A673 (cell line): ENCODE measurements at regions not wholly inside any gene's neighbourhood (a gene's known extent, or its start where the extent isn't known, plus 50 kb on each side); places are given as distances from the start of the nearest gene placed in this dataset.

Source experiments
- BruUV-seq: library from RNA; stranded (reverse); fragments of 400-500 nt; replicated peaks from 2 replicates; lab custom pipeline; 2021; lab: Mats Ljungman, UMichigan
- CTCF ChIA-PET: fragments of 300-600 bp; sonication (Branson Sonifier 250); formaldehyde crosslinking; loops from one replicate; lab custom pipeline; 2022; ENCODE audit warnings: antibody characterized with exemption; lab: Charles Lee
- POLR2A ChIA-PET: fragments of 300-600 bp; sonication (Branson Sonifier 250); formaldehyde crosslinking; loops from one replicate; lab custom pipeline; 2022; ENCODE audit warnings: antibody characterized with exemption; ENCODE audit not compliant: low non-redundant PET; lab: Charles Lee
- DNase-seq: peaks from one replicate; pipeline ENCODE4 v3.0.0-alpha.2; 2015; ENCODE audit warnings: low spot score
- H3K27ac ChIP-seq: fragments of 200-600 bp; sonication (generic); 2 replicates; pipeline ENCODE4 v1.5.1; 2016; ENCODE audit warnings: mixed run types, low read depth, mild to moderate bottlenecking, mixed read lengths, antibody characterized with exemption, low read length; ENCODE audit not compliant: poor library complexity, severe bottlenecking
- H3K27me3 ChIP-seq: fragments of 200-600 bp; sonication (generic); replicated peaks from 2 replicates; pipeline ENCODE4 v1.6.1; 2017; ENCODE audit warnings: mixed run types, low read depth, mild to moderate bottlenecking, mixed read lengths, antibody characterized with exemption, low read length; ENCODE audit not compliant: insufficient read depth, poor library complexity
- H3K36me3 ChIP-seq: fragments of 200-600 bp; sonication (generic); 2 replicates; pipeline ENCODE4 v1.6.1; 2016; ENCODE audit warnings: mixed run types, mild to moderate bottlenecking, mixed read lengths, antibody characterized with exemption, low read length; ENCODE audit not compliant: insufficient read depth, poor library complexity, severe bottlenecking
- H3K4me1 ChIP-seq: fragments of 200-600 bp; sonication (generic); 2 replicates; pipeline ENCODE4 v1.6.1; 2017; ENCODE audit warnings: mixed run types, mild to moderate bottlenecking, mixed read lengths, antibody characterized with exemption, low read length; ENCODE audit not compliant: insufficient read depth, poor library complexity, severe bottlenecking
- H3K4me3 ChIP-seq: fragments of 200-600 bp; sonication (generic); 2 replicates; pipeline ENCODE4 v1.5.1; 2016; ENCODE audit warnings: low read depth, mixed run types, mild to moderate bottlenecking, mixed read lengths, low read length; ENCODE audit not compliant: poor library complexity, severe bottlenecking
- H3K9me3 ChIP-seq: fragments of 200-600 bp; sonication (generic); 2 replicates; pipeline ENCODE4 v1.6.1; 2016; ENCODE audit warnings: mixed run types, low read depth, mild to moderate bottlenecking, mixed read lengths, antibody characterized with exemption, low read length; ENCODE audit not compliant: poor library complexity, severe bottlenecking
- CTCF ChIP-seq: fragments of 300-800, 200-600 bp; sonication (generic); conservative IDR thresholded peaks from 2 replicates; pipeline ENCODE4 v1.5.1; 2017; ENCODE audit warnings: low read depth, mild to moderate bottlenecking, antibody characterized with exemption, low read length, moderate library complexity, mixed read lengths
- EZH2 ChIP-seq: fragments of 200-600 bp; sonication (generic); IDR thresholded peaks from 2 replicates; pipeline ENCODE4 v1.6.1; 2017; ENCODE audit warnings: borderline replicate concordance, low read depth, mild to moderate bottlenecking, mixed read lengths, antibody characterized with exemption, low read length; ENCODE audit not compliant: poor library complexity, severe bottlenecking
- intact Hi-C: fragments of 100-400 bp; cut with micrococcal nuclease; formaldehyde crosslinking; loops from one replicate; pipeline ENCODE4 v1.10.0; 2022; ENCODE audit not compliant: unreplicated experiment

DNA sequence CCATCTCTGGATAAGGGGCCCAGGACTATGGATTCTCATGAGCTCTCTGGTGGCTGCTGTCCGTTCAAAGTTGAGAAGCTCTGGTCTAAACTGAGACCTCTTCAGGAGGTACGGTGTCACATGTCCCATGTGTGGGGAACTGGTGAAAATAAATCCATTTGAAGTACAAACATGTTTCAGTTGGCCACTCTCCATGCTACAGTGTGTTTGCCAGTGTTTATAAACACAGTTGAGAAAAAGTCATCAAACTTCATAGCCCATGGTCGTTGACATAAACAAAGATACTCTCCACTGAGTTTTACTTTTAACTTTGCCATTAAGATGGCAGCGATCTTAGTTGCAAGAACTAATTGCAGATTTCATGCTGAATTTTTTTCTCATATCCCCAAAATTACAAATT, 72.8 kb downstream of the PSMG1 start:
- no peaks in the 10 kb centered on the region for H3K27me3 ChIP-seq
- DNase-seq = no peak
- no peaks in the 10 kb centered on the region for H3K36me3 ChIP-seq
- no TSS peak for BruUV-seq
- no peak overlapping the region for H3K27ac ChIP-seq
- H3K4me3 ChIP-seq = no peak overlapping the region
- intact Hi-C loops = no loop called here
- no peaks in the 10 kb centered on the region for H3K9me3 ChIP-seq
- TF ChIP-seq EZH2 (no peak), CTCF (no peak)
- POLR2A ChIA-PET = no interaction called here
- CTCF ChIA-PET = no interaction called here
- no peaks in the 10 kb centered on the region for H3K4me1 ChIP-seq

DNA sequence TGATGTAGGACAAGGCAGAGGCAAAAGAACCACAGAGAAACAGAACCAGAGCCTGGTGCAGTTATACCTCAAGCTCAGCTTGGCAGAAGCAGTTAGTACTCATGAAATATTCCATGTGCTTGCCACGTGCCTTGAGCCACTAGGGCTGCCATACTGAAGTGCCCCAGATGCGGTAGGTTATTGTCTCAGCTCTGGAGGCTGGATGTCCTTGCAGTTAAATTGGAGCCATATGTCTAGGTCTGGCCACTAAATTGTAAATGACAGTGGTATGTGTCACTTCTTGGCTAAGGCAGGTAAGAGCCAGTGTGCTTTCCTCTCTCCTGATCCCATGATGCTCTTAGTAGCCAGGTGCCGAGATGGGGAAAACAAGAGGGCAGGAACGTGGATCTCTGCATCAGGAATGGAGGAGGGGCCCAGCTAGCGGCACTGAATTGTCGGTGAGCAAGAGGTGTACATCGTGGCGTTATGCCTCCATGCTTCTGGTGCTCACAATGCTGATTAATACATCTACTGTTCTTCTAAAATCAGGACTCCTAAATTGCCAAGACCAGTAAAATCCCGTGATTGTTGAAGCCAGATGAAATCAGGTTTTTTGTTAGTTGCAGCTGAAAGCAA, 73.5 kb downstream of the PSMG1 start:
- DNase-seq = no peak
- H3K27me3 ChIP-seq = no peaks in the 10 kb centered on the region
- no peaks in the 10 kb centered on the region for H3K4me1 ChIP-seq
- CTCF ChIA-PET = no interaction called here
- H3K9me3 ChIP-seq = no peaks in the 10 kb centered on the region
- TF ChIP-seq EZH2 (no peak), CTCF (no peak)
- BruUV-seq = no TSS peak
- no peak overlapping the region for H3K4me3 ChIP-seq
- intact Hi-C loops = no loop called here
- no peak overlapping the region for H3K27ac ChIP-seq
- H3K36me3 ChIP-seq = no peaks in the 10 kb centered on the region
- POLR2A ChIA-PET = no interaction called here

GRCh38 chr21:39109163-39109530, 74.1 kb downstream of the PSMG1 start:
- H3K36me3 ChIP-seq = no peaks in the 10 kb centered on the region
- TF ChIP-seq EZH2 (no peak), CTCF (no peak)
- H3K27ac ChIP-seq = no peak overlapping the region
- intact Hi-C loops = no loop called here
- no peak for DNase-seq
- H3K4me3 ChIP-seq = no peak overlapping the region
- ChIA-PET CTCF (no interaction called here), POLR2A (no interaction called here)
- no peaks in the 10 kb centered on the region for H3K9me3 ChIP-seq
- H3K4me1 ChIP-seq = no peaks in the 10 kb centered on the region
- BruUV-seq = no TSS peak
- H3K27me3 ChIP-seq = no peaks in the 10 kb centered on the region
